Left colon (tissue), 2 donors: ENCODE measurements at regions not wholly inside any gene's neighbourhood (a gene's known extent, or its start where the extent isn't known, plus 50 kb on each side); places are given as distances from the start of the nearest gene placed in this dataset.

Experiments used
- ATAC-seq: fragments of 200-7000 bp; cut with Tn5 transposase; one replicate; pipeline ENCODE4 v1.9.1; 2020; ENCODE audit warnings: mild to moderate bottlenecking, moderate library complexity
- DNase-seq, 2 donors: peaks; one replicate each; pipeline ENCODE4 v3.0.0-alpha.2; 2020
- intact Hi-C, 2 donors: fragments of 100-400 bp; cut with DNase I in 1 of 2; cut with micrococcal nuclease in 1 of 2; formaldehyde crosslinking; loops; one replicate each; pipeline versions ENCODE4 v1.11.2 to v1.14.0; 2022; cut with DNase I, micrococcal nuclease
- donor health status: DM: no; HTN: no; CAD: no.
- donor health status: DM: yes; HTN: yes; CAD: no.

DNA sequence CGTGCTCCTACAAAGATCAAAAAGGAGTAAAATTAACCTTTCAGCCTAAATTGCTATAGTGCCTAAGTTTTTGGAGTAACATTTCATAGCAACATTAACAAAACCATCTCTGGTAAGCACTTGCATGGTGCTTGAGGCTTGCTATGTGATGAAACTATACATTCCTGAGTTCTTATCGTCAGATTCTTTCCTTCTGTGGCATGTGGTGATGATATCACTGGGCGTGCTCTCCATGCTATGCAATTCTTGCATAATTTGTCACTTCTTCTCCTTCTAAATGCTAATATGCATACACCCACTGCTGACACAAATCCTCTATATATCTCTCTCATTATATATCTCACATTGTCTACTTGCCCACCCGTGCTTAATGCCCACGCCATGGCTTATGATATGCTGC is 2019.9 kb downstream of the MAT2B start:
- intact Hi-C loops: no loop called here
- no peak for DNase-seq
- ATAC-seq: no peak

GRCh38 chr5:165526357-165526756 is 2020.9 kb downstream of the MAT2B start:
- ATAC-seq (no peak), DNase-seq (no peak)
- intact Hi-C loops: no loop called here

GRCh38 chr5:165527577-165527976 is 2022.2 kb downstream of the MAT2B start:
- no peak for ATAC-seq
- intact Hi-C loops: no loop called here

DNA sequence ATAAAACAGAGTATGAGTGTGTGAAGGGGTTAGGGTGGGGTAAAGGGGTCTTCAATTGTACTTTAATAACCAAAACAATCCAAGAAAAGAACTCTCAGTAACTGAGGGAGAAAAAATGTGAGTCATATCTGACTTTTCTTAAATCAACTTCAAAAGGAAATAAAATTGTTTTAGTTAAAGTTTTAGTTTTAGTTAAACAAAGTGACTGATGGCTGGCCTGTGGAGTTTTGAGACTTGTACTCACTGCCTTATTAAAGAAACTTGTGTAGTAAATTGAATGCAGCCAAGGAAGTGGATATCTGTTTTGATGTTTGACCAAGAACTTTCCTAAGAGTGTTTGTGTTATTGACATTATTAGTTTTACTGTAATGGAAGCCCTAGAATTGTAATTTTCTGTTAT is 2032.6 kb downstream of the MAT2B start:
- DNase-seq (no peak), ATAC-seq (no peak)
- intact Hi-C loops: no loop called here

More at GRCh38 chr5:165527577-165527976, 2022.2 kb downstream of the MAT2B start:
- no peak for DNase-seq

DNA sequence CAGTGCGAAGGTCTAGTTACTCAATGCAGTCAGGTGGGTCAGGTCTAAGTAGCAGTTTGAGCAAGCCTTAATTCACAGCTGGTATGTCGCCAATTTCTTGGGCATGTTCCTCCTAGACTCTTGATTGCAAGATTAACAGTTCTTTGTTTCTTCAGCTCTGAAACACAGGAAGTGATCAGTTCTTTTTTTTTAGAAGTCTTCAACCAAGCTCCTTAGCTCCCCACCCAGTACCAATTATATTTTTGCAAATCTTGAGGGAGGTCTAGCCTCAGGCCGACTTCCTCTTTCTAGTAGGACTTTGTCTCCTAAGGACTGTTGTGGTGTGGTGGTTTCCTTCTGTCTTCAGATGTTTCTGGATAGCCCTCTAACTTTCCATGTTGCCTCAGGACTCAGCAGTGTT is 2054.2 kb downstream of the MAT2B start:
- DNase-seq: no peak
- no peak for ATAC-seq
- intact Hi-C loops: no loop called here

DNA sequence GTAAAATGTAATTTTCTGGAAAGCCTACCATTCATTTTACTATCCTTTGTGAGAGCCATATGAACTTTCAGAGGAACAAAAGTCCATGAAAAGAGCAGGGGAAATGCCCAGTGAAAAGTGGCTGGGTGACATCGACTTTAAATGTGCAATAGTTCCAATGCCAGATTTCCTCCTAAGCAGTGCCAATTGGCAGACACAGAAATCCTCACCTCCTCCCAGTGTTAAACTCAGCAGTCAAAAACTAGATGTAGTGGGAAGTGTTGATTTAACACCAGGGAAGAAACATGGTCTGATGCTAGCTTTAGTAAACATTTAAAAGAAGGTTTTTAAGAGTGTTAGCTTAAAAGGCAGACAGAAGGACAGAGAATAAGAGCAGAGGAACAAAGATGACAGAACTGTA is 2055.2 kb downstream of the MAT2B start:
- intact Hi-C loops: no loop called here
- DNase-seq: no peak
- no peak for ATAC-seq

- intact Hi-C loops: no loop called here
- DNase-seq (no peak), ATAC-seq (no peak)
These were observed 2060.5 kb downstream of the MAT2B start for GRCh38 chr5:165565911-165566310.

DNA sequence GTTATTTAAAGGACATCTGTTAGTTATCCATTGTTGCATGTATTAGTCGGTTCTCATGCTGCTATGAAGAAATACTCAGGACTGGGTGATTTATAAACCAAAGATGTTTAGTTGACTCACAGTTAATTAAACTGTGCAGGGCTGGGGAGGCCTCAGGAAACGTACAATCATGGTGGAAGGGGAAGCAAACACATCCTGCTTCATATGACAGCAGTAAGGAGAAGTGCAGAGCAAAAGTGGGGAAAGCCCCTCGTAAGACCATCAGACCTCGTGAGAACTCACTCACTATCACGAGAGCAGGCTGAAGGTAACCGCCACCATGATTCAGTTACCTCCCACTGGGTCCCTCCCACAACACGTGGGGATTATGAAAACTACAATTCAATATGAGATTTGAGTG is 2064.1 kb downstream of the MAT2B start:
- no peak for DNase-seq
- intact Hi-C loops: no loop called here
- no peak for ATAC-seq

GRCh38 chr5:165573445-165573844 is 2068.0 kb downstream of the MAT2B start:
- intact Hi-C loops: no loop called here
- ATAC-seq: no peak

DNA sequence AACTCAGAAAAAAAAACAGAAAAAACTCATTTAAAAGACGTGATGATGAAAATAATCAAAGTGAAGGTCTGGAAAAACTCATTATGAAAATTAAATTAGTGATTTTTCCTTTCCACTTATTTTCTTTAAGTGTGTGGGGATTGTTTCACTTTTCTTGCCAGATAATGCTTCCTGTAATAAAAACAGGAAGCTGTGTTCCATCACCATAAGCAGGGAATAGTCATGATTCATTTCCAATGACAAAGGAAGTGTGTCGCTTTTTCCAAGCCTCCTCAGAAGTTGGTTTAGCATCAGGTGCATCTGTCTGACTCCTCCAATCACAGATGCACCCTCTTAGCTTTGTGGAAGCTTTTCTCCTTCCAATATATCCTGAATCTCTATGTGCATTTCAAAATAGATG is 2068.7 kb downstream of the MAT2B start:
- intact Hi-C loops: no loop called here
- DNase-seq (no peak), ATAC-seq (no peak)

More at GRCh38 chr5:165573445-165573844, 2068.0 kb downstream of the MAT2B start:
- DNase-seq: no peak

DNA sequence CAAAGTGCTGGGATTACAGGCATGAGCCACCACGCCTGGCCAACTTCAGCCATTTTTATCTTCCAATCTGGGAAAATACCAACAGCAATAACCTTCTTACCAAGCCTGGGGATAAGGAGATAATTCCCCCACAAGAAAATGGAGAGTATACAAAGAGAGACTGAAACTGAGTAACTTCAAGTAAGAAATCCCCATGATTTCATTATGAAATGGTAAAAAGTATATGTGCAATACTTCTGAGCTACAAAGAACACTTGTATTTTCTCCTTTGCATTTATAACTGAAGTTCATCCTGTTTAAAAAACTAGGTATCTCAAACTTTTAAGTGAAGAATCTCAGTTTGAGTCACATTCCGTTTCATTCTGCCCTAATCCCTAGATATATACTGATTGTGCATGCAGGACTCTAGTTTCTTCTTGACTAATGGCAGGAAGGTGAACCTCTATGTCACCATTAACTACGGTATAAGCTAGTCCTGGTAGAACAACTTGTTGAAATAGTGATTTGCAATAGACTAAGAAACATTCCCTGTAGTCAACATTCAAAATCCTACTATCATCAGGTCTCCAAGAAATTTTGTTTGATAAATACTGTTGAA is 2071.4 kb downstream of the MAT2B start:
- ATAC-seq: no peak
- no peak for DNase-seq
- intact Hi-C loops: no loop called here

DNA sequence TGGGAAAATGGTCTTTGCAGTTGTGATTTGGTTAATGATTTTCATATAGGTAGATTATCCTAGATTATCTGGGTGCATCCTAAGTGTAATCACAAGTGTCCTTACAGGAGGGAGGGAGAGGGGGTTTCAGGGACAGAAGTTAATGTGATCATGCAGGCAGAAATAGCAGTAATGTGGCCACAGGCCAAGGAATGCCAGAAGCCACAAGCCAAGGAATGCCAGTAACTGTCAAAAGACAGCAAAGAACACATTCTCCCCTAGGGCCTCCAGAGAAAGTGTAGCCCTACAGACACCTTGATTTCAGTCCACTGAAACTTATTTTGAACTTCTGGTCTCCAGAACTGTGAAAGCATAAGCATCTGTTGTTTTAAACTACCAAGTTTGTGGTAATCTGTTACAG is 2074.5 kb downstream of the MAT2B start:
- no peak for ATAC-seq

DNA sequence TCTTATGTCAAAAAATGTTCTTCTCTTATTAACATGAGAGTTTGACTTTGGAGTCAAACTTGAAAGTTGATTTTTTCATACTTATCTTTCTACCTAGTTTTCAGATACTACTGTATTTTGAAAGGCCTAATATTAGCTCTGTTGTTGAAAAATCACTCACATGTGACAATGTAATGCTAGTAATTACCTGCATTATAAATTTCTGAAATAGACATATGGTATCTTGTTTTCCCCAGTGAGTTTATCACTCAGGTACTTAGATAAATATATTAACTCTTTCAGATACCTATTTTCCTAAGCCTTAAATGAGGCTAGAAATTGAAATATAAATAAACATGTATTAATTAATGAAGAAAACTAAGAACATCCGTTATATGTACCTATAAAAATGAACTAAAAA is 2089.3 kb downstream of the MAT2B start:
- DNase-seq (no peak), ATAC-seq (no peak)
- intact Hi-C loops: no loop called here

More for the DNA sequence above, 2074.5 kb downstream of the MAT2B start:
- intact Hi-C loops: no loop called here
- no peak for DNase-seq

- intact Hi-C loops: no loop called here
- DNase-seq: no peak
These were observed 2097.1 kb downstream of the MAT2B start for GRCh38 chr5:165602529-165602928.

GRCh38 chr5:165607026-165607425 is 2101.6 kb downstream of the MAT2B start:
- ATAC-seq: no peak

More at GRCh38 chr5:165602529-165602928, 2097.1 kb downstream of the MAT2B start:
- no peak for ATAC-seq

GRCh38 chr5:165609871-165610270 is 2104.5 kb downstream of the MAT2B start:
- intact Hi-C loops: no loop called here
- no peak for DNase-seq
- ATAC-seq: no peak

More at GRCh38 chr5:165607026-165607425, 2101.6 kb downstream of the MAT2B start:
- intact Hi-C loops: no loop called here
- no peak for DNase-seq

- intact Hi-C loops: no loop called here
- ATAC-seq: no peak
- DNase-seq: no peak
These were observed 2111.3 kb downstream of the MAT2B start for GRCh38 chr5:165616490-165617405.

- ATAC-seq: no peak
- intact Hi-C loops: no loop called here
- DNase-seq: no peak
These were observed 2112.1 kb downstream of the MAT2B start for GRCh38 chr5:165617491-165617890.

GRCh38 chr5:165620394-165620793 is 2115.0 kb downstream of the MAT2B start:
- intact Hi-C loops: no loop called here
- no peak for ATAC-seq
- no peak for DNase-seq

GRCh38 chr5:165622864-165623536 is 2117.6 kb downstream of the MAT2B start:
- DNase-seq (no peak), ATAC-seq (no peak)
- intact Hi-C loops: no loop called here
